ENCODE measurements at regions not wholly inside any gene's neighbourhood (a gene's known extent, or its start where the extent isn't known, plus 50 kb on each side); places are given as distances from the start of the nearest gene placed in this dataset.

DNA sequence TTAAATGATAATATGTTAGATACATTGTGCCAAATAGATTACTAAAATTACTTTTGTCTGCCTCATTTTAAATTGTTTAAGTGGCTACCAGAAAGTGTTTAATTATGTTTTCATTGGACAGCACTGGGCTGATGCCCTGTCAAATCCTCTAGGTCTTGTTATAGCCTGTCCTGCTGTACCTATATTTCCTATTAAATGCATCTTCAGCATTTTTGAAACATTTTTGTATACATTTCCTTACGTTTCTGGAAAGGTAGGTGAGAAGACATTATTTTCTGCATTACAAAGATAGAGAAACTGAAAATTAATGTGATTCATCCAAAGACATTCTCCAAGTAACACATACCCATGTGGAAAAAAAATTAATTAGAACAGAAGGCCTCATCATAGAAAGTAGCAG lies 192.2 kb upstream of the HS3ST3A1 start:
- no peaks in the 10 kb centered on the region for H3K36me3 Mint-ChIP-seq
- no peak overlapping the region for H3K4me3 Mint-ChIP-seq
- H3K27ac Mint-ChIP-seq, result no peak overlapping the region
- TF ChIP-seq ATF6 (CRISPR knock-in tag; IDR thresholded peaks at IDR 0.05) (no peak), SP1 (CRISPR knock-in tag; conservative IDR thresholded peaks at IDR 0.05) (no peak), E2F1 (CRISPR knock-in tag; IDR thresholded peaks at IDR 0.05) (no peak), HMGA2 (CRISPR knock-in tag; IDR thresholded peaks at IDR 0.05) (no peak), ZNF138 (CRISPR knock-in tag; conservative IDR thresholded peaks at IDR 0.05) (no peak), SMAD4 (CRISPR knock-in tag; IDR thresholded peaks at IDR 0.05) (no peak), ZNF396 (CRISPR knock-in tag; IDR thresholded peaks at IDR 0.05; ENCODE audit: borderline replicate concordance) (no peak), ZNF416 (CRISPR knock-in tag; IDR thresholded peaks at IDR 0.05) (no peak), RELA (CRISPR knock-in tag; IDR thresholded peaks at IDR 0.05; ENCODE audit: borderline replicate concordance) (no peak), NFYB (CRISPR knock-in tag; conservative IDR thresholded peaks at IDR 0.05; ENCODE audit: low read depth) (no peak), HMGXB4 (CRISPR knock-in tag; IDR thresholded peaks at IDR 0.05) (no peak), CREB1 (CRISPR knock-in tag; IDR thresholded peaks at IDR 0.05) (no peak), ESRRA (CRISPR knock-in tag; IDR thresholded peaks at IDR 0.05; ENCODE audit: borderline replicate concordance) (no peak), GTF2I (CRISPR knock-in tag; conservative IDR thresholded peaks at IDR 0.05) (no peak)
- TF ChIP-seq, protein P1, sequence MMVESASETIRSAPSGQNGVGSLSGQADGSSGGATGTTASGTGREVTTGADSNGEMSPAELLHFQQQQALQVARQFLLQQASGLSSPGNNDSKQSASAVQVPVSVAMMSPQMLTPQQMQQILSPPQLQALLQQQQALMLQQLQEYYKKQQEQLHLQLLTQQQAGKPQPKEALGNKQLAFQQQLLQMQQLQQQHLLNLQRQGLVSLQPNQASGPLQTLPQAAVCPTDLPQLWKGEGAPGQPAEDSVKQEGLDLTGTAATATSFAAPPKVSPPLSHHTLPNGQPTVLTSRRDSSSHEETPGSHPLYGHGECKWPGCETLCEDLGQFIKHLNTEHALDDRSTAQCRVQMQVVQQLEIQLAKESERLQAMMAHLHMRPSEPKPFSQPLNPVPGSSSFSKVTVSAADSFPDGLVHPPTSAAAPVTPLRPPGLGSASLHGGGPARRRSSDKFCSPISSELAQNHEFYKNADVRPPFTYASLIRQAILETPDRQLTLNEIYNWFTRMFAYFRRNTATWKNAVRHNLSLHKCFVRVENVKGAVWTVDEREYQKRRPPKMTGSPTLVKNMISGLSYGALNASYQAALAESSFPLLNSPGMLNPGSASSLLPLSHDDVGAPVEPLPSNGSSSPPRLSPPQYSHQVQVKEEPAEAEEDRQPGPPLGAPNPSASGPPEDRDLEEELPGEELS (CRISPR knock-in tag; IDR thresholded peaks at IDR 0.05), result no peak
- no peaks in the 10 kb centered on the region for H3K27me3 Mint-ChIP-seq (ENCODE audit: low read depth)
- ChIA-PET POLR2A (no interaction called here), CTCF (no interaction called here)
- 0 out of 2 replicates have a peak, but pooled peaks cover 3% of the 10 kb centered on the region for H3K9me3 Mint-ChIP-seq
- DNase-seq (ENCODE audit: low spot score) (no peak), ATAC-seq (no peak)
- no peaks in the 10 kb centered on the region for H3K4me1 Mint-ChIP-seq

DNA sequence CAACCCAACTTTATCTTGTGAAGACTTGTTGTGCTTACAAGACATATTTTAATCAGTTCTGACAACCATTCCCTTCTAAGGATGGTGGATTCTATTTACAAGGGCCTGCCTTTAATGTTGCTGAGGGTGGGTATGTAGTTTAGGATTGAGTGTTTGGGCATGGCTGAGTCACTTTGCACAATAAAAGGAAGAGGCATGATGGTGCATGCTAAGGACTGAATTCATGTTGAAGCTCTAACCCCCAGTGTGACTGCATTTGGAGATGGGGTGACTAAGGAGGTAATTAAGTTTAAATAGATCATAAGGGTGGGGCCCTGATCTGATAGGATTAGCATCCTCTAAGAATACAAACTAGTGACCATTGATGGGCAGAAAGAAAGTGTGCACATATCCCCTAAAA lies 196.1 kb upstream of the HS3ST3A1 start:
- Mint-ChIP-seq H3K27me3 (ENCODE audit: low read depth) (no peaks in the 10 kb centered on the region), H3K27ac (no peak overlapping the region), H3K4me1 (no peaks in the 10 kb centered on the region), H3K36me3 (no peaks in the 10 kb centered on the region), H3K4me3 (no peak overlapping the region), H3K9me3 (0 out of 2 replicates have a peak, but pooled peaks cover 3% of the 10 kb centered on the region)
- ATAC-seq, result no peak
- no peak for DNase-seq (ENCODE audit: low spot score)
- ChIA-PET POLR2A (no interaction called here), CTCF (no interaction called here)
- TF ChIP-seq SP1 (CRISPR knock-in tag; conservative IDR thresholded peaks at IDR 0.05), result no peak

DNA sequence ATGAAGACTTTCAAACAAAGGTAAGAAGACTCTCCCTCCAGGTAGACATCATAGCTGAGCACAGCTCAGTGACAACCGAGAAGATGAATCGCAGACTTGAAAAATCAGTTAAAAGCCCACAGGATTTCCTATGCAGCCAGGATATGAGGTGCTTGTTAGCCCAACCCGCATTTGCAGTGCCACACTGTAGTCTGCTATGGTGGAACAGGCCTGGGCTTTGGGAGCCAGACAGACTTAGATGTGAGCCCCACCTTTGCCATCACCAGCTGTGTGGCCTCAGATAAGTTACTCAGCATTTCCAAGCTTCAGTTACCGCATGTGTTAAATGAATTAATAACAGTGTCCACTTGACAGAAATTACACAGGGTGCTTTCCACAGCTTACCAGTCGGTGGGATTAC lies 204.4 kb upstream of the HS3ST3A1 start:
- Mint-ChIP-seq H3K4me1 (no peaks in the 10 kb centered on the region), H3K36me3 (no peaks in the 10 kb centered on the region), H3K4me3 (no peak overlapping the region), H3K27ac (no peak overlapping the region), H3K27me3 (ENCODE audit: low read depth) (no peaks in the 10 kb centered on the region), H3K9me3 (peaks cover 5% of the 10 kb centered on the region)
- ChIA-PET POLR2A (interaction anchor here (0.6 kb wide), 1 partner anchor 109 kb away, joined by 3 read pairs; no protein-coding TSS in a partner anchor), CTCF (no interaction called here)
- ATAC-seq (no peak), DNase-seq (ENCODE audit: low spot score) (no peak)
- TF ChIP-seq ATF3 (CRISPR knock-in tag; conservative IDR thresholded peaks at IDR 0.05) (no peak), HMGA2 (CRISPR knock-in tag; IDR thresholded peaks at IDR 0.05) (no peak), ZNF232 (CRISPR knock-in tag; IDR thresholded peaks at IDR 0.05) (no peak), FOXP1 (CRISPR knock-in tag; IDR thresholded peaks at IDR 0.05; ENCODE audit: borderline replicate concordance) (no peak), ZNF396 (CRISPR knock-in tag; IDR thresholded peaks at IDR 0.05; ENCODE audit: borderline replicate concordance) (no peak)
- TF ChIP-seq, protein P2, sequence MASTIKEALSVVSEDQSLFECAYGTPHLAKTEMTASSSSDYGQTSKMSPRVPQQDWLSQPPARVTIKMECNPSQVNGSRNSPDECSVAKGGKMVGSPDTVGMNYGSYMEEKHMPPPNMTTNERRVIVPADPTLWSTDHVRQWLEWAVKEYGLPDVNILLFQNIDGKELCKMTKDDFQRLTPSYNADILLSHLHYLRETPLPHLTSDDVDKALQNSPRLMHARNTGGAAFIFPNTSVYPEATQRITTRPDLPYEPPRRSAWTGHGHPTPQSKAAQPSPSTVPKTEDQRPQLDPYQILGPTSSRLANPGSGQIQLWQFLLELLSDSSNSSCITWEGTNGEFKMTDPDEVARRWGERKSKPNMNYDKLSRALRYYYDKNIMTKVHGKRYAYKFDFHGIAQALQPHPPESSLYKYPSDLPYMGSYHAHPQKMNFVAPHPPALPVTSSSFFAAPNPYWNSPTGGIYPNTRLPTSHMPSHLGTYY (CRISPR knock-in tag; IDR thresholded peaks at IDR 0.05), result no peak

All from WTC11 (cell line).